ENCODE measurements at regions not wholly inside any gene's neighbourhood (a gene's known extent, or its start where the extent isn't known, plus 50 kb on each side); places are given as distances from the start of the nearest gene placed in this dataset.
A peak's percentile ranks its signal among the peaks of the same experiment; 100 is the strongest.

GRCh38 chr14:26332966-26333365 is 264.9 kb downstream of the NOVA1 start:
- Histone ChIP-seq H3K27ac (no peak overlapping the region), H3K4me1 (no peaks in the 10 kb centered on the region), H3K36me3 (no peaks in the 10 kb centered on the region), H3K4me3 (no peak overlapping the region), H3K9me3 (no peaks in the 10 kb centered on the region), H3K27me3 (no peaks in the 10 kb centered on the region)
- intact Hi-C loops (cut with DNase I; ENCODE audit: low total_unique reads): no loop called here
- peak in 1 of 2 donors; percentile 27 for DNase-seq
- no peak for TF ChIP-seq CTCF (IDR thresholded peaks at IDR 0.05)

- no peak for DNase-seq
- Histone ChIP-seq H3K4me1 (no peaks in the 10 kb centered on the region), H3K9me3 (no peaks in the 10 kb centered on the region), H3K36me3 (no peaks in the 10 kb centered on the region), H3K4me3 (no peak overlapping the region), H3K27me3 (no peaks in the 10 kb centered on the region), H3K27ac (no peak overlapping the region)
- intact Hi-C loops (cut with DNase I; ENCODE audit: low total_unique reads): no loop called here
- TF ChIP-seq CTCF (IDR thresholded peaks at IDR 0.05): no peak
Measured at GRCh38 chr14:26330982-26331381, 266.9 kb downstream of the NOVA1 start.

- TF ChIP-seq CTCF (IDR thresholded peaks at IDR 0.05): no peak
- no peak for DNase-seq
Measured at GRCh38 chr14:26328791-26329190, 269.0 kb downstream of the NOVA1 start.

GRCh38 chr14:26323869-26324268 is 274.0 kb downstream of the NOVA1 start:
- Histone ChIP-seq H3K27me3 (no peaks in the 10 kb centered on the region), H3K27ac (no peak overlapping the region), H3K36me3 (no peaks in the 10 kb centered on the region), H3K4me1 (no peaks in the 10 kb centered on the region), H3K9me3 (no peaks in the 10 kb centered on the region), H3K4me3 (no peak overlapping the region)
- intact Hi-C loops (cut with DNase I; ENCODE audit: low total_unique reads): no loop called here
- no peak for TF ChIP-seq CTCF (IDR thresholded peaks at IDR 0.05)
- no peak for DNase-seq

More at GRCh38 chr14:26328791-26329190, 269.0 kb downstream of the NOVA1 start:
- Histone ChIP-seq H3K27ac (no peak overlapping the region), H3K4me3 (no peak overlapping the region), H3K27me3 (no peaks in the 10 kb centered on the region), H3K4me1 (no peaks in the 10 kb centered on the region), H3K36me3 (no peaks in the 10 kb centered on the region), H3K9me3 (no peaks in the 10 kb centered on the region)
- intact Hi-C loops (cut with DNase I; ENCODE audit: low total_unique reads): no loop called here

GRCh38 chr14:26320886-26321285 is 276.9 kb downstream of the NOVA1 start:
- Histone ChIP-seq H3K4me3 (no peak overlapping the region), H3K27ac (no peak overlapping the region), H3K36me3 (no peaks in the 10 kb centered on the region), H3K27me3 (no peaks in the 10 kb centered on the region), H3K9me3 (no peaks in the 10 kb centered on the region), H3K4me1 (no peaks in the 10 kb centered on the region)
- intact Hi-C loops (cut with DNase I; ENCODE audit: low total_unique reads): no loop called here
- no peak for TF ChIP-seq CTCF (IDR thresholded peaks at IDR 0.05)
- DNase-seq: no peak

Data from tibial artery (tissue), 4 donors.